ENCODE measurements at regions not wholly inside any gene's neighbourhood (a gene's known extent, or its start where the extent isn't known, plus 50 kb on each side); places are given as distances from the start of the nearest gene placed in this dataset.

- Histone ChIP-seq H3K4me1 (ENCODE audit: control insufficient read depth, insufficient read depth, low read length) (no peaks in the 10 kb centered on the region), H3K4me3 (ENCODE audit: low read depth, low read length) (no peak overlapping the region), H3K9me3 (ENCODE audit: control insufficient read depth, insufficient read depth, low read depth, low read length) (no peaks in the 10 kb centered on the region), H3K36me3 (ENCODE audit: control insufficient read depth in 2 of 2, insufficient read depth in 1 of 2, low read length in 2 of 2) (no peaks in the 10 kb centered on the region), H3K27ac (ENCODE audit: extremely low read depth, low read depth, low read length) (no peak overlapping the region)
- ChIA-PET POLR2A (no interaction called here), CTCF (interaction anchor here (1.2 kb wide), 1 partner anchor 50 kb away, joined by 3 read pairs; no protein-coding TSS in a partner anchor)
- TF ChIP-seq GLIS2 (tag by site-specific recombination; IDR thresholded peaks at IDR 0.05) (peak; percentile 13; the same call in 1 of the 2 replicates), ZNF350 (tag by site-specific recombination; IDR thresholded peaks at IDR 0.05) (no peak)
Observed at GRCh38 chr14:104291123-104292000, 153.0 kb downstream of the KIF26A start.

- CTCF ChIA-PET = interaction anchor here (1.2 kb wide), 1 partner anchor 49 kb away, joined by 3 read pairs; no protein-coding TSS in a partner anchor
- H3K9me3 ChIP-seq (ENCODE audit: control insufficient read depth, insufficient read depth, low read depth, low read length) = no peaks in the 10 kb centered on the region
- H3K4me1 ChIP-seq (ENCODE audit: control insufficient read depth, insufficient read depth, low read length) = no peaks in the 10 kb centered on the region
- POLR2A ChIA-PET = no interaction called here
- no peak overlapping the region for H3K4me3 ChIP-seq (ENCODE audit: low read depth, low read length)
- TF ChIP-seq ZBTB17 (tag by site-specific recombination; IDR thresholded peaks at IDR 0.05) = no peak
- TF ChIP-seq GLIS2 (tag by site-specific recombination; IDR thresholded peaks at IDR 0.05) = no peak
- TF ChIP-seq ZNF350 (tag by site-specific recombination; IDR thresholded peaks at IDR 0.05) = no peak
- no peak for TF ChIP-seq ZNF626 (tag by site-specific recombination; IDR thresholded peaks at IDR 0.05)
- no peak for TF ChIP-seq ZNF664 (tag by site-specific recombination; IDR thresholded peaks at IDR 0.05)
- TF ChIP-seq ZNF555 (tag by site-specific recombination; conservative IDR thresholded peaks at IDR 0.05) = no peak
- TF ChIP-seq ZNF324 (tag by site-specific recombination; IDR thresholded peaks at IDR 0.05) = no peak
- TF ChIP-seq MEIS1 (CRISPR knock-in tag; IDR thresholded peaks at IDR 0.05; ENCODE audit: borderline replicate concordance) = no peak
- TF ChIP-seq ZNF16 (tag by site-specific recombination; IDR thresholded peaks at IDR 0.05; ENCODE audit: low read depth) = no peak
- no peak for TF ChIP-seq ZNF280D (tag by site-specific recombination; IDR thresholded peaks at IDR 0.05)
- no peak overlapping the region for H3K27ac ChIP-seq (ENCODE audit: extremely low read depth, low read depth, low read length)
- H3K36me3 ChIP-seq (ENCODE audit: control insufficient read depth in 2 of 2, insufficient read depth in 1 of 2, low read length in 2 of 2) = no peaks in the 10 kb centered on the region
Observed at GRCh38 chr14:104292084-104292970, 153.9 kb downstream of the KIF26A start.

- Histone ChIP-seq H3K27ac (ENCODE audit: extremely low read depth, low read depth, low read length) (no peak overlapping the region), H3K4me3 (ENCODE audit: low read depth, low read length) (no peak overlapping the region), H3K9me3 (ENCODE audit: control insufficient read depth, insufficient read depth, low read depth, low read length) (no peaks in the 10 kb centered on the region), H3K36me3 (ENCODE audit: control insufficient read depth in 2 of 2, insufficient read depth in 1 of 2, low read length in 2 of 2) (no peaks in the 10 kb centered on the region), H3K4me1 (ENCODE audit: control insufficient read depth, insufficient read depth, low read length) (no peaks in the 10 kb centered on the region)
- peak; percentile 43; the same call in 1 of the 2 replicates for TF ChIP-seq ZBTB17 (tag by site-specific recombination; IDR thresholded peaks at IDR 0.05)
- no peak for TF ChIP-seq ZNF513 (tag by site-specific recombination; IDR thresholded peaks at IDR 0.05)
- TF ChIP-seq ZFP37 (tag by site-specific recombination; IDR thresholded peaks at IDR 0.05) = no peak
- POLR2A ChIA-PET = no interaction called here
- CTCF ChIA-PET = no interaction called here
Observed at GRCh38 chr14:104293231-104293841, 154.9 kb downstream of the KIF26A start.

All from HEK293 (cell line).